Astrocyte (in vitro differentiated cells and primary cell): ENCODE measurements at regions not wholly inside any gene's neighbourhood (a gene's known extent, or its start where the extent isn't known, plus 50 kb on each side); places are given as distances from the start of the nearest gene placed in this dataset.

Source experiments
- DNase-seq: peaks from one replicate; pipeline ENCODE4 v3.0.0-alpha.2; 2010; ENCODE audit warnings: low read depth
- FAIRE-seq: peaks from 2 replicates; lab custom pipeline; 2011; peaks lifted over from hg19 to GRCh38; lab: Jason Lieb, UNC
- H2AFZ ChIP-seq: 2 replicates; pipeline ENCODE4 v1.6.0; 2012; ENCODE audit warnings: low read depth, low read length, inconsistent platforms
- H3K27ac ChIP-seq: 2 replicates; pipeline ENCODE4 v1.5.1; 2011; ENCODE audit warnings: low read depth, low read length, inconsistent platforms
- H3K27me3 ChIP-seq: 2 replicates; pipeline ENCODE4 v1.6.0; 2011; ENCODE audit warnings: low read length, inconsistent platforms; ENCODE audit not compliant: insufficient read depth
- H3K36me3 ChIP-seq: 2 replicates; pipeline ENCODE4 v1.5.1; 2011; ENCODE audit warnings: low read length, inconsistent platforms; ENCODE audit not compliant: insufficient read depth
- H3K4me1 ChIP-seq: 2 replicates; pipeline ENCODE4 v1.5.1; 2011; ENCODE audit warnings: low read length, inconsistent platforms; ENCODE audit not compliant: insufficient read depth
- H3K4me2 ChIP-seq: 2 replicates; pipeline ENCODE4 v1.6.0; 2012; ENCODE audit warnings: low read length, inconsistent platforms
- H3K4me3 ChIP-seq: 2 replicates; pipeline ENCODE4 v1.5.1; 2011; ENCODE audit warnings: low read depth, mild to moderate bottlenecking, low read length, inconsistent platforms; ENCODE audit not compliant: insufficient read depth
- H3K79me2 ChIP-seq: 2 replicates; pipeline ENCODE4 v1.6.0; 2012; ENCODE audit warnings: mild to moderate bottlenecking, low read length, inconsistent platforms; ENCODE audit not compliant: insufficient read depth
- H3K9ac ChIP-seq: 2 replicates; pipeline ENCODE4 v1.6.0; 2012; ENCODE audit warnings: mild to moderate bottlenecking, low read length, inconsistent platforms
- H3K9me3 ChIP-seq: 2 replicates; pipeline ENCODE4 v1.5.1; 2012; ENCODE audit warnings: low read depth, mild to moderate bottlenecking, low read length, inconsistent platforms; ENCODE audit not compliant: insufficient read depth
- H4K20me1 ChIP-seq: 2 replicates; pipeline ENCODE4 v1.6.0; 2012; ENCODE audit warnings: low read length, inconsistent platforms; ENCODE audit not compliant: insufficient read depth
- H3K27ac Mint-ChIP-seq: one replicate; pipeline ENCODE4 v1.8.0; 2021; ENCODE audit warnings: mild to moderate bottlenecking, mixed read lengths; ENCODE audit not compliant: unreplicated experiment
- H3K27me3 Mint-ChIP-seq: one replicate; pipeline ENCODE4 v1.8.0; 2021; ENCODE audit warnings: low read depth, mixed read lengths; ENCODE audit not compliant: unreplicated experiment
- H3K36me3 Mint-ChIP-seq: one replicate; pipeline ENCODE4 v1.8.0; 2021; ENCODE audit warnings: low read depth, mixed read lengths; ENCODE audit not compliant: unreplicated experiment
- H3K4me1 Mint-ChIP-seq: one replicate; pipeline ENCODE4 v1.8.0; 2021; ENCODE audit warnings: low read depth, mixed read lengths; ENCODE audit not compliant: unreplicated experiment
- H3K4me3 Mint-ChIP-seq: one replicate; pipeline ENCODE4 v1.8.0; 2021; ENCODE audit warnings: mild to moderate bottlenecking, moderate library complexity, mixed read lengths; ENCODE audit not compliant: unreplicated experiment
- H3K9me3 Mint-ChIP-seq: one replicate; pipeline ENCODE4 v1.8.0; 2021; ENCODE audit warnings: mild to moderate bottlenecking, mixed read lengths; ENCODE audit not compliant: unreplicated experiment
- EZH2 ChIP-seq: IDR thresholded peaks from 2 replicates; pipeline ENCODE4 v1.6.1; 2012; ENCODE audit warnings: mild to moderate bottlenecking, low read length, inconsistent platforms; ENCODE audit not compliant: insufficient read depth
- TF ChIP-seq, protein P1 (sequence below): IDR thresholded peaks from 2 replicates; pipeline ENCODE4 v1.5.1; 2011; ENCODE audit warnings: low read depth, mild to moderate bottlenecking, inconsistent platforms, low read length, moderate library complexity; ENCODE audit not compliant: insufficient read depth

DNA sequence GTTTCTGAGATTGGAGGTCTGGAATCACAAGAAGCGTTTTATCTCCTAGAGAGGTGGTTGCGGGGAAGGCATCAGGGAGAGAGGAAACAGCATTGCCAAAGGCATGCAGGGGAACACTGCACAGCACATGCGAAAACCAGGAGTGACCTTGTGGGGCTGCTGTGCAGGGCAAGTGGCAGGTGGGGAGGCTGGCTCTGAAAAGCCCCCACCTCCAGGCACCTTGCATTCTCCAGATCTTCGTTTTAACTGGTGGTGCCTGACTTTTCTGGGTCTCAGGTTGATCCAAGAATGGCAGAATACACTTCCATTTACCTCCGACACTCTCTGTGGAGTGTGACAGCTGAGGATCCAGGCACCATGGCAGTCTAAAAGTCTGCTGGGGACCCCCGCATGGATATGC is 209.4 kb upstream of the LEF1 start:
- Histone ChIP-seq H4K20me1 (no peaks in the 10 kb centered on the region), H3K79me2 (no peaks in the 10 kb centered on the region), H3K4me2 (no peak overlapping the region), H3K9ac (no peak overlapping the region), H3K4me3 (no peak overlapping the region), H3K27ac (no peak overlapping the region), H3K9me3 (no peaks in the 10 kb centered on the region), H3K27me3 (peaks cover 4% of the 10 kb centered on the region), H3K4me1 (no peaks in the 10 kb centered on the region), H3K36me3 (no peaks in the 10 kb centered on the region), H2AFZ (no peak overlapping the region)
- Mint-ChIP-seq H3K9me3 (peaks cover 4% of the 10 kb centered on the region), H3K4me3 (no peak overlapping the region), H3K27ac (no peak overlapping the region), H3K36me3 (peaks cover 4% of the 10 kb centered on the region), H3K27me3 (peaks cover 4% of the 10 kb centered on the region), H3K4me1 (peaks cover 18% of the 10 kb centered on the region)
- FAIRE-seq: no peak
- DNase-seq: no peak
- TF ChIP-seq, protein P1, sequence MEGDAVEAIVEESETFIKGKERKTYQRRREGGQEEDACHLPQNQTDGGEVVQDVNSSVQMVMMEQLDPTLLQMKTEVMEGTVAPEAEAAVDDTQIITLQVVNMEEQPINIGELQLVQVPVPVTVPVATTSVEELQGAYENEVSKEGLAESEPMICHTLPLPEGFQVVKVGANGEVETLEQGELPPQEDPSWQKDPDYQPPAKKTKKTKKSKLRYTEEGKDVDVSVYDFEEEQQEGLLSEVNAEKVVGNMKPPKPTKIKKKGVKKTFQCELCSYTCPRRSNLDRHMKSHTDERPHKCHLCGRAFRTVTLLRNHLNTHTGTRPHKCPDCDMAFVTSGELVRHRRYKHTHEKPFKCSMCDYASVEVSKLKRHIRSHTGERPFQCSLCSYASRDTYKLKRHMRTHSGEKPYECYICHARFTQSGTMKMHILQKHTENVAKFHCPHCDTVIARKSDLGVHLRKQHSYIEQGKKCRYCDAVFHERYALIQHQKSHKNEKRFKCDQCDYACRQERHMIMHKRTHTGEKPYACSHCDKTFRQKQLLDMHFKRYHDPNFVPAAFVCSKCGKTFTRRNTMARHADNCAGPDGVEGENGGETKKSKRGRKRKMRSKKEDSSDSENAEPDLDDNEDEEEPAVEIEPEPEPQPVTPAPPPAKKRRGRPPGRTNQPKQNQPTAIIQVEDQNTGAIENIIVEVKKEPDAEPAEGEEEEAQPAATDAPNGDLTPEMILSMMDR: no peak
- TF ChIP-seq EZH2: no peak

DNA sequence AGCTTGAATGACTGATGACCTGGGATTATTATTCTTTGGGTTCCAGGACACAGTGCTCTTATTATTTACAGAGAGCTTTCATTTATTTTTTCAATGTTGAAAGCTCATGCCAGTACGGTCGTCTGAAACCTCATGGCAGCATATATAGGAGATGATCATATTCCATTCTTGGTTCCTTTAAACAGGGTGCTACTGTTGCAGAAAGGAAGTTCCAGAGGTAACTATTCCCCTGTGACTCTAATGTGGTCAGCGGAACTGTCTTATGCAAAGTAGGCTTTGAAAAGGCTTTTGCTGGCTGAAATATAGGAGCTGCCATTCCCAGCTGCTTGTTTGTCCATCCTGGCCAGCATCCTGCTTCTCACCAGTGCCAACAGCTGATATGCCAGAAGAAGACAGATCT is 208.3 kb upstream of the LEF1 start:
- Histone ChIP-seq H4K20me1 (no peaks in the 10 kb centered on the region), H3K9me3 (no peaks in the 10 kb centered on the region), H3K36me3 (no peaks in the 10 kb centered on the region), H3K79me2 (no peaks in the 10 kb centered on the region), H2AFZ (no peak overlapping the region), H3K4me1 (no peaks in the 10 kb centered on the region), H3K4me3 (no peak overlapping the region), H3K27ac (no peak overlapping the region), H3K27me3 (peaks cover 10% of the 10 kb centered on the region), H3K9ac (no peak overlapping the region), H3K4me2 (no peak overlapping the region)
- Mint-ChIP-seq H3K27ac (no peak overlapping the region), H3K36me3 (peaks cover 4% of the 10 kb centered on the region), H3K4me3 (no peak overlapping the region), H3K9me3 (peaks cover 6% of the 10 kb centered on the region), H3K27me3 (peaks cover 7% of the 10 kb centered on the region), H3K4me1 (peaks cover 11% of the 10 kb centered on the region)
- TF ChIP-seq EZH2: no peak
- TF ChIP-seq, protein P1: no peak
- no peak for FAIRE-seq
- no peak for DNase-seq

DNA sequence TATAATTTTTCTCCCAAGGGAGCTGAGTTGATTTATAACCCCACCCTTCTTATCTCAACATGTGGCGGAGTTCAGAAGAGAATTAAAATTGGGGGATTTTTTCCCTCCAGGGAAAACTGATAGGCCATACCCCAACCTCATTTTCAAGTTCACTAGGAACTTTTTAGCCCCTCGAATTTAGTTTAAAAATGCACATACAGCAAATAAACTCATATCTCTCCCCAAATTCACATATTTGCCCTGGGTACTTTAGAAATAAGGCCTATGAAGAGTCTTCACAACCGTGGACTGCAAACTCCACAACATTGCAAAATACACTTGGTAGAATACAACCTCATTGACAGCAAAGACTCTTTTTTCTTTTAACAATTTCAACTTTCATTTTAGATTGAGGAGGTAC is 206.7 kb upstream of the LEF1 start:
- H3K9ac ChIP-seq: no peak overlapping the region
- H4K20me1 ChIP-seq: no peaks in the 10 kb centered on the region
- DNase-seq (no peak), FAIRE-seq (no peak)
- H3K36me3 ChIP-seq: no peaks in the 10 kb centered on the region
- H3K27me3 Mint-ChIP-seq: peaks cover 7% of the 10 kb centered on the region
- peaks cover 11% of the 10 kb centered on the region for H3K4me1 Mint-ChIP-seq
- no peaks in the 10 kb centered on the region for H3K4me1 ChIP-seq
- H3K27me3 ChIP-seq: peaks cover 24% of the 10 kb centered on the region
- H3K4me3 ChIP-seq: no peak overlapping the region
- H2AFZ ChIP-seq: no peak overlapping the region
- H3K27ac Mint-ChIP-seq: no peak overlapping the region
- peaks cover 6% of the 10 kb centered on the region for H3K9me3 Mint-ChIP-seq
- H3K4me3 Mint-ChIP-seq: no peak overlapping the region
- no peaks in the 10 kb centered on the region for H3K9me3 ChIP-seq
- H3K36me3 Mint-ChIP-seq: peaks cover 2% of the 10 kb centered on the region
- no peaks in the 10 kb centered on the region for H3K79me2 ChIP-seq
- TF ChIP-seq EZH2: no peak
- TF ChIP-seq, protein P1: no peak
- no peak overlapping the region for H3K27ac ChIP-seq
- H3K4me2 ChIP-seq: no peak overlapping the region
